Neural cell (in vitro differentiated cells): ENCODE measurements at regions not wholly inside any gene's neighbourhood (a gene's known extent, or its start where the extent isn't known, plus 50 kb on each side); places are given as distances from the start of the nearest gene placed in this dataset.

Experiments
- EP300 ChIP-seq: fragments of 450-650 bp; conservative IDR thresholded peaks from 2 replicates; pipeline ENCODE4 v1.6.1; 2014; ENCODE audit warnings: antibody characterized with exemption, mild to moderate bottlenecking, moderate library complexity; ENCODE audit not compliant: poor library complexity, severe bottlenecking
- POLR2AphosphoS5 ChIP-seq: IDR thresholded peaks from 2 replicates; pipeline ENCODE4 v1.6.1; 2012
- TF ChIP-seq, protein P1 (sequence below): fragments of 450-650 bp; IDR thresholded peaks from 2 replicates; pipeline ENCODE4 v1.5.1; 2014; ENCODE audit warnings: antibody characterized with exemption, mild to moderate bottlenecking, moderate library complexity; ENCODE audit not compliant: poor library complexity, severe bottlenecking

DNA sequence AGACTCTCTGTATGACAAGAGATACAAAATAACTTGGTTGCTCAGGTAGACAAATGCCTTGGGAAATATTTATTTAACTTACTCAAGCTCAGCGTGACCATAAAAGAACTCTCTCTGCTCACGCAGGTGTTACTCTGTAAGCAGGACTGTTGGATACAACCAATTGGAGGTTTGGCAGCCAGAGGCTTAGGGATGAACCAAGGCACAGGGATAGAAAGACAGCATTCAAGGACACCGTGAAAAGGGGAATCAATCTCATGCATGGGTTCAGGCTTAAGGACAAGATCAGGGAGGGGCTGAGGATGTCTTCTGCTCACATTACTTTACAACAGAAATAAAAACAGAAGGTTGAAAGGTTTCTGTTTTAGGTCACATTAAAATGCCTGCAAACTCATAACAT lies 389.0 kb upstream of the BRINP1 start:
- TF ChIP-seq POLR2AphosphoS5 (no peak), EP300 (no peak)
- TF ChIP-seq, protein P1, sequence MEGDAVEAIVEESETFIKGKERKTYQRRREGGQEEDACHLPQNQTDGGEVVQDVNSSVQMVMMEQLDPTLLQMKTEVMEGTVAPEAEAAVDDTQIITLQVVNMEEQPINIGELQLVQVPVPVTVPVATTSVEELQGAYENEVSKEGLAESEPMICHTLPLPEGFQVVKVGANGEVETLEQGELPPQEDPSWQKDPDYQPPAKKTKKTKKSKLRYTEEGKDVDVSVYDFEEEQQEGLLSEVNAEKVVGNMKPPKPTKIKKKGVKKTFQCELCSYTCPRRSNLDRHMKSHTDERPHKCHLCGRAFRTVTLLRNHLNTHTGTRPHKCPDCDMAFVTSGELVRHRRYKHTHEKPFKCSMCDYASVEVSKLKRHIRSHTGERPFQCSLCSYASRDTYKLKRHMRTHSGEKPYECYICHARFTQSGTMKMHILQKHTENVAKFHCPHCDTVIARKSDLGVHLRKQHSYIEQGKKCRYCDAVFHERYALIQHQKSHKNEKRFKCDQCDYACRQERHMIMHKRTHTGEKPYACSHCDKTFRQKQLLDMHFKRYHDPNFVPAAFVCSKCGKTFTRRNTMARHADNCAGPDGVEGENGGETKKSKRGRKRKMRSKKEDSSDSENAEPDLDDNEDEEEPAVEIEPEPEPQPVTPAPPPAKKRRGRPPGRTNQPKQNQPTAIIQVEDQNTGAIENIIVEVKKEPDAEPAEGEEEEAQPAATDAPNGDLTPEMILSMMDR = no peak
